ENCODE measurements at regions not wholly inside any gene's neighbourhood (a gene's known extent, or its start where the extent isn't known, plus 50 kb on each side); places are given as distances from the start of the nearest gene placed in this dataset.

DNA sequence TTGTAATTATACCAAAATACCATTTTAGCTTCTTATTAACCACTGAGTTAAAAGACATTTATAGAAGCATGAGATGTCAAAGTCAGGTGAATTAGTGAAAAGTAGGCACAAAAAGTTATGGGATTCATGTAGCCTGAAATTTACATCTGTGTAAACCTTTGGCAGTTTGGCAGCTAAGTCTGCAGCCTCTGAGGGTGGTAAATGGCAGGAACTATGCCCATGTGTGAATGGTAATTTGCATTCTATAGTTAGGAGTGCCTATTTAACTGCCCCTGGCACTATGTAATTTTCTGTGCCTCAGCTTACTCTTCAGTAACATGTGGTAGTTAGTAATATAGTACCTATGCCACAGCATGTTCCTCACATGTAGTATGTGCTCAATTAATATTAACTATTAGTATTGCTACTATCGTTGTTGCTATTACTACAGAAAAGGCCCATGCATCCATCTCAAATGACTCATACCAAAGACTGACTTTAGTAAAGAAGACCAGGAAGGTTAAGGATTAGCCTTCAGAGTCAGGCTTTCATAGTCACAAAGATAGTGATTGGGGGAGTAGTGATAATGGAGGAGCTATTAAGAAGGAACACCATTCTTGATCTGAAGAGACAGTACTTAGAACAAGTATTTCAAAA is 258.7 kb upstream of the BTG1 start:
- Mint-ChIP-seq H3K27ac (peak overlapping the region; percentile 87 to 92), H3K9me3 (no peaks in the 10 kb centered on the region), H3K36me3 (no peaks in the 10 kb centered on the region), H3K4me3 (peak overlapping the region; percentile 57), H3K27me3 (ENCODE audit: low read depth in 2 of 2) (no peaks in the 10 kb centered on the region), H3K4me1 (peaks cover 73 to 75% of the 10 kb centered on the region in 2 donors)
- Histone ChIP-seq H3K4me1 (ENCODE audit: control insufficient read depth, insufficient read depth, low read length) (peaks cover 43% of the 10 kb centered on the region), H3K27ac (ENCODE audit: low read length) (peak overlapping the region; percentile 84), H3K9me3 (ENCODE audit: control insufficient read depth, insufficient read depth, low read length) (no peaks in the 10 kb centered on the region), H3K36me3 (ENCODE audit: control insufficient read depth, insufficient read depth, low read length) (no peaks in the 10 kb centered on the region), H3K4me3 (ENCODE audit: low read length) (no peak overlapping the region), H3K27me3 (ENCODE audit: control insufficient read depth, insufficient read depth, low read length) (no peaks in the 10 kb centered on the region)
- no peak for DNase-seq
- TF ChIP-seq, protein P1, sequence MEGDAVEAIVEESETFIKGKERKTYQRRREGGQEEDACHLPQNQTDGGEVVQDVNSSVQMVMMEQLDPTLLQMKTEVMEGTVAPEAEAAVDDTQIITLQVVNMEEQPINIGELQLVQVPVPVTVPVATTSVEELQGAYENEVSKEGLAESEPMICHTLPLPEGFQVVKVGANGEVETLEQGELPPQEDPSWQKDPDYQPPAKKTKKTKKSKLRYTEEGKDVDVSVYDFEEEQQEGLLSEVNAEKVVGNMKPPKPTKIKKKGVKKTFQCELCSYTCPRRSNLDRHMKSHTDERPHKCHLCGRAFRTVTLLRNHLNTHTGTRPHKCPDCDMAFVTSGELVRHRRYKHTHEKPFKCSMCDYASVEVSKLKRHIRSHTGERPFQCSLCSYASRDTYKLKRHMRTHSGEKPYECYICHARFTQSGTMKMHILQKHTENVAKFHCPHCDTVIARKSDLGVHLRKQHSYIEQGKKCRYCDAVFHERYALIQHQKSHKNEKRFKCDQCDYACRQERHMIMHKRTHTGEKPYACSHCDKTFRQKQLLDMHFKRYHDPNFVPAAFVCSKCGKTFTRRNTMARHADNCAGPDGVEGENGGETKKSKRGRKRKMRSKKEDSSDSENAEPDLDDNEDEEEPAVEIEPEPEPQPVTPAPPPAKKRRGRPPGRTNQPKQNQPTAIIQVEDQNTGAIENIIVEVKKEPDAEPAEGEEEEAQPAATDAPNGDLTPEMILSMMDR (IDR thresholded peaks at IDR 0.05) = no peak
- intact Hi-C loops (cut with micrococcal nuclease) = loop anchor here (5.0 to 10.0 kb wide), 5 partner anchors 170 to 590 kb away; no protein-coding TSS in a partner anchor
- no CpG with 5 or more reads among the region's 1 CpG for WGBS (ENCODE audit: insufficient coverage)
- ATAC-seq = peak in 1 of 3 donors; percentile 13

DNA sequence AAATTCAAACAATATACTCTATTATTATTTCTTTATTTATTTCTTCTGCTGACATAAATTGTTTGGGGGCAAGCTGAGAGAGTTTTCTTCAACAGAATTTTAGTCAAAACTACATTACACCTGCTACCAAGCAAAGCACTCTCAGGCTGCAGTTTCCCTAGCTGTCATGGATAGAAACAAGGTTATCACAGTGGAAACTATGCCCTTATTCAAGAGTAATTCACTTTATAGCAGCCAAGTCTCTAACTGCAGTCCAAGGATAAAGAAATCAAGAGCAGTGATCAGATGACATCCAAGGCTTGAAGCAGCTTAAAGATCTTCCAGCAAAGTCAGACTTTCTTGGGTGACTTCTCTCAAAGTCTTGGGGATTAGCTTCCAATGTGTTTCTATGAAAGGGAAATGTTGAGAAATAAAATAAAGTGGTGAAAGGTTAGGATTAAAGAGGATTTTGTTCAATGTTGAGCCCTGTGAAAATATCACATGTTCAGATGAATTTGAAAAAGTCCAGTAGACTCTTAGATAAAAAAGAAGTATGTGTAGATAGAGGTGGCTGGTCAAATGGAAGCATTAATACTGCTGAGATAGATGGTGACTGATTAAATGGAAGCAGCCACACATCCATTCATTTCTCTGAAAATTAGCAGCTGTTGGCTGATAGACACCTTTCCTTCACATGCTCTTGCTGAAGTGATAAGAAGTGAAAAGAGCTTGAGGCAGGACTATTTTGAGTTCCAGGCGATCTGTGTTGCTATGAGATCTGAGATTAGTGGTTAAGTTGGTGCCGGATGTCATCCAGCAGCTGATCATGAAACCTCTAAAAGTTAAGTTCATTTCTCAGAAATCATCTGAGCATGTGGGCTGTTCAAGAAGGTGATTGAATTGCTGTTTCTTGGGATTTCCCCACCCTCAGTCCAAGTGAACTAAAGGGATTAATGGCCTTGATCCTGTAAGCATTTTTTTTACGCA is 257.8 kb upstream of the BTG1 start:
- no peaks in the 10 kb centered on the region for H3K27me3 Mint-ChIP-seq (ENCODE audit: low read depth in 2 of 2)
- DNase-seq (peak; percentile 36 to 90), ATAC-seq (peak; percentile 77 to 86 (median 85))
- Histone ChIP-seq H3K4me3 (ENCODE audit: low read length) (no peak overlapping the region), H3K9me3 (ENCODE audit: control insufficient read depth, insufficient read depth, low read length) (no peaks in the 10 kb centered on the region), H3K36me3 (ENCODE audit: control insufficient read depth, insufficient read depth, low read length) (no peaks in the 10 kb centered on the region), H3K27ac (ENCODE audit: low read length) (peak overlapping the region; percentile 84), H3K4me1 (ENCODE audit: control insufficient read depth, insufficient read depth, low read length) (peaks cover 49% of the 10 kb centered on the region), H3K27me3 (ENCODE audit: control insufficient read depth, insufficient read depth, low read length) (no peaks in the 10 kb centered on the region)
- intact Hi-C loops (cut with micrococcal nuclease) = loop anchor here (5.0 to 10.0 kb wide), 5 partner anchors 171 to 589 kb away; no protein-coding TSS in a partner anchor
- H3K9me3 Mint-ChIP-seq = no peaks in the 10 kb centered on the region
- TF ChIP-seq, protein P1 (IDR thresholded peaks at IDR 0.05) = no peak
- H3K4me1 Mint-ChIP-seq = peaks cover 80 to 82% of the 10 kb centered on the region in 2 donors
- WGBS (ENCODE audit: insufficient coverage) = 5% methylated on average over 3 of the region's 3 CpGs
- H3K36me3 Mint-ChIP-seq = no peaks in the 10 kb centered on the region
- peak overlapping the region; percentile 57 for H3K4me3 Mint-ChIP-seq
- H3K27ac Mint-ChIP-seq = peak overlapping the region; percentile 76 to 92

DNA sequence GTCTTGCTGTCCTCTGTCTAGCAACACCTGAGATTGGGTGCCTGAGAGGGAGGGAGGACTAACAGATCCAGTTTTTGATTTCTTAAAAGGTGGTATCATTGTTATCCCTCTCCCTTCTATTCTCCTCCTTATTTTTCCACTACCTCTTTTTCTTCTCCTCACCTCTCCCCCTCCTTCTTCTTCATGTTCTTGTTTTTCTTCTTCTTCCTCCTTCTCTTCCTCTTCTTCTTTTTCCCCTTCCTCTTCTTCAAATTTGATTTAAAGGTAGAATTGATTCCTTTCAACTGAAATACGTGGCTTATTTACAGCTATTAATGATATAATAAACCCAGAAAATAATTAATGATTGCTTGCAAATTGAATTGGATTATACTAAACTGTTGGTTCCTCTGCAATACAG is 256.8 kb upstream of the BTG1 start:
- no peaks in the 10 kb centered on the region for H3K27me3 ChIP-seq (ENCODE audit: control insufficient read depth, insufficient read depth, low read length)
- DNase-seq (no peak), ATAC-seq (no peak)
- no CpG with 5 or more reads among the region's 1 CpG for WGBS (ENCODE audit: insufficient coverage)
- no peaks in the 10 kb centered on the region for H3K9me3 Mint-ChIP-seq
- no peak overlapping the region for H3K4me3 ChIP-seq (ENCODE audit: low read length)
- H3K9me3 ChIP-seq (ENCODE audit: control insufficient read depth, insufficient read depth, low read length) = no peaks in the 10 kb centered on the region
- peak overlapping the region; percentile 84 for H3K27ac ChIP-seq (ENCODE audit: low read length)
- peak overlapping the region; percentile 76 to 92 for H3K27ac Mint-ChIP-seq
- TF ChIP-seq, protein P1 (IDR thresholded peaks at IDR 0.05) = no peak
- H3K4me3 Mint-ChIP-seq = no peak overlapping the region
- no peaks in the 10 kb centered on the region for H3K36me3 Mint-ChIP-seq
- H3K27me3 Mint-ChIP-seq (ENCODE audit: low read depth in 2 of 2) = no peaks in the 10 kb centered on the region
- no peaks in the 10 kb centered on the region for H3K36me3 ChIP-seq (ENCODE audit: control insufficient read depth, insufficient read depth, low read length)
- H3K4me1 Mint-ChIP-seq = peaks cover 80 to 82% of the 10 kb centered on the region in 2 donors
- intact Hi-C loops (cut with micrococcal nuclease) = loop anchor here (5.0 to 10.0 kb wide), 5 partner anchors 172 to 588 kb away; no protein-coding TSS in a partner anchor
- peaks cover 53% of the 10 kb centered on the region for H3K4me1 ChIP-seq (ENCODE audit: control insufficient read depth, insufficient read depth, low read length)

Measured in natural killer cell (primary cell).